ENCODE measurements at regions not wholly inside any gene's neighbourhood (a gene's known extent, or its start where the extent isn't known, plus 50 kb on each side); places are given as distances from the start of the nearest gene placed in this dataset.

GRCh38 chr14:87171141-87171540, 821.8 kb downstream of the GALC start:
- TF ChIP-seq CTCF (IDR thresholded peaks at IDR 0.05; ENCODE audit: extremely low read depth in 1 of 2, insufficient read depth in 1 of 2, low read depth in 1 of 2, low read length in 2 of 2) = no peak
- TF ChIP-seq EZH2 (IDR thresholded peaks at IDR 0.05; ENCODE audit: borderline replicate concordance, low read depth, low read length, severe bottlenecking) = no peak
- no peak for TF ChIP-seq POLR2A (IDR thresholded peaks at IDR 0.05; ENCODE audit: low read depth, low read length)
- no peak for TF ChIP-seq MAX (IDR thresholded peaks at IDR 0.05; ENCODE audit: insufficient read depth, insufficient read length)
